ENCODE measurements at regions not wholly inside any gene's neighbourhood (a gene's known extent, or its start where the extent isn't known, plus 50 kb on each side); places are given as distances from the start of the nearest gene placed in this dataset.

GRCh38 chr17:71966459-71967313, 154.1 kb upstream of the SOX9 start:
- no peak for DNase-seq

- no peak for DNase-seq
Measured at GRCh38 chr17:71969500-71969899, 151.3 kb upstream of the SOX9 start.

DNA sequence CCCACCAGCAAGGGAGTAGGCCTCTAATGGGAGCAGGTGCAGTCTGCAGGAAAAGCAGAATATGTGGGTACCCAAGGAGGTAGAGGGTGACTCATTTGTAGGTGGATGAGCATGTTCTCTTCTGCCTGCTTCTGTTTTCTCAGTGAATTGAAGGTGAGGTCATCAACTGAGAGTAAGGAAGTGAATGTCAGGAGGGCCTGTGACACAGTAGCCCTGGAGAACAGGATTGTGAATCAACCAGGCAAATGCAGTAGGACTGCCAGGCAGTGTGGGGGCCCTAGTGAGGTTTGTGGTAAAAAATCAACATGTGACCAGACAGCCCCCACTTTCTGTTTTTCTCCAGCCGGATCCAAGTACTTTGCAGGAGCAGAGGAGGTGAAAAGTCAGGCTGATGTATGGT, 150.5 kb upstream of the SOX9 start:
- DNase-seq: no peak

DNA sequence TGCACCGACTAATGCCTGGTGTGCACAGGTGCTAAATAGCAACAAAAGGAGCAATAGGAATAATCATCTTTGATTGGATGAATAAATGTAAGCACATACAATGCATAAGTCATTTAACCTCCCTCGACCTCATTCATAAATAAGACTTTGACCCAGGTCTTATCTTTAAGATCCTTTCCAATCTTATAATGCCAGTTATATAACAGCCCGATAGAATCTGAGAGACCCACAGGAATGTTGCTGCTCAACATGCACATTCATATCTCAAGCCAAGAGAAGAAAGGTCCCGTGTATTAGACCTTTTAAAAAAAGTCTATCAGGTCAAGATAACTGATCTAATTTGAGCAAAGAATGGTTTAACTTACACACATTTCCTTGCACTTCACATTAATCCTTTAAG, 146.8 kb upstream of the SOX9 start:
- no peak for DNase-seq

DNA sequence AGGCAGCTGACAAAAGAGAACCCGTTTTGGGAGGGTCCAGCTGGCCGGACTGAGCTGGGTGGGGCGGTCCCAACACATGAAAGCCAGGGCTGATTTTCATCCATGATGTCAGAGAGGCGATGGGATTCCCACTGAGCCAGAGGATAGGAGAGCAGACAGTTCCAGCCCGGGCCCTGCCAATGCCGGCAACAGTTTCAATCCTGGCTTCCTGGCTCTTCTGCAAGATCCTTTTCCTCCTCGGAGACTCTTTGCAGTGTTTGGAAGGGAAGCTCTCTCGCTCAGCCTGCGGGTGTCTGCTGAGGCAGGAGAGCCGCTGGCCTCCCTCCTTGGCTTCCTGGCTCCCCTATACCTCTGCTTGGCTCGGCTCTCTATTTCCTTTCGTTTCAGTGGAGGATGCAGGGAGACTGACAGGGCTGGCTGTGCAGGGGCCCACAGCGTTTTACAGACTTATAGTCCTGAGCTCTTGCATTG, 145.5 kb upstream of the SOX9 start:
- DNase-seq: no peak

DNA sequence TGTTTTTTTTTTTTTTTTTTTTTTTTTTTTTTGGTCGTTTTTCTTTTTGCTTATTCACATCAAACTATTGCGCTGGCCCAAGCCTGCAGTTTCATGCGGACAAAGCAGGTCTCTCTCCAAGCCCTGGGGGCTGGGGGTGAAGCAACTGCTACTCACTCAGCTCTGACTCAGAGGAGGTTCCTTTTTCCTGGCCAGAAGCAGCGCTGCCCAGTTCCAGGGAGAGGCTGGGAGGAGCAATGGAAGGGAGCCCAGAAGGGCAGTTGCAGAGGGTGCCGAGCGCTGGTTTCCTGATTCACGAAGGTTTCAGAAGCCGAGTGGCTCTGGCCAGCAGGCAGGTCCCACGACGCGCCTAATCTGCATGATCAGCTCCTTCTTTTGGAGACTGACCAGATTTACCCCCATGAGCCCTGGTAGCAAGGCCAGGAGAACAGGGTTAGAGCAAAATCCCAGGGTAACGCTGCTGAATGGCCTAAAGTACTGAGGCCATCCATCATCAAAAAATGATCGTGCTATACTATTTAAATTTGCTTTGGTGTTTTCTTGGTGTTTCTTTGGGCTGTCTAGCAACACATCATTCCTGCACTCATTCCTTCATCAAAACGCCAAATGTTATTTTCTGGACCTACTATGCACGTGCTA, 144.7 kb upstream of the SOX9 start:
- DNase-seq: no peak

DNA sequence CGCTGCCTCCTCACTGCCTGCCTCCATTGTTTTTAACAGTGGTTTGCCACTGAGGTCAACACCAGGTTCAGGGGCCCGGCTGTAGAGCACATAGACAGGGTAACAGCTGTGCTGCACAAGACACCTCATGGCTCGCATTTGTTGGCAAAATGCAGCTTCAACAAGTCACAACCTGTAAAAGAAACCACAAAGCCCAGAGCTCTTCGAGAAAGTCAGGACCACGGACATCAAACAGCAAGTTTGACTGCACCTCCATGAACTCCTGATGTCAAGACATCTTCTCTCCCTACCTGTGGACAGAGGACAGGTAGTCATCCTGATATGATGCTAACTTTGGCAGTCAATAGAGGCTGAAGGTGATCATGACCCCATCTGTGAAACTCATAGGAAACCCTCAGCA, 142.4 kb upstream of the SOX9 start:
- no peak for DNase-seq

DNA sequence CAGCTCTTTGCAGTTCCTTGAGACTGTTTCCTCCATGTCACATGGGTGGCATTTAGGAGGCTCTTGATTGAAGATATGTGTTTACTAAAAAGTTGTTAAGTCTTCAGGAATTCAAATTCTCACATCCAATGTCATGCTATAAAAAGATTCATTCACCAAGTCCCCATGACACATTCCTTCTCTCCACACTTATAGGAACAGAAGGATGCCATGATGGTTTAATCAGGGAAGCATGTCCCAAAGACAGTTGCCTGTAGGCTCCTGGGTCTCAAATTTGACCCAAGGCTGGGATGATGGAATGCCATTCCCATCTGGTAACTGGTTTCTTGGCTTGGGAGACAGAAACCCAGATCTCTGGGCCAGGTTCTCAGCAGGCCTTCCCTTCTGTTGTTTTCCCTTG, 140.6 kb upstream of the SOX9 start:
- no peak for DNase-seq

- no peak for DNase-seq
Measured at GRCh38 chr17:71983828-71984227, 137.0 kb upstream of the SOX9 start.

GRCh38 chr17:71985111-71986039, 135.4 kb upstream of the SOX9 start:
- DNase-seq: no peak

DNA sequence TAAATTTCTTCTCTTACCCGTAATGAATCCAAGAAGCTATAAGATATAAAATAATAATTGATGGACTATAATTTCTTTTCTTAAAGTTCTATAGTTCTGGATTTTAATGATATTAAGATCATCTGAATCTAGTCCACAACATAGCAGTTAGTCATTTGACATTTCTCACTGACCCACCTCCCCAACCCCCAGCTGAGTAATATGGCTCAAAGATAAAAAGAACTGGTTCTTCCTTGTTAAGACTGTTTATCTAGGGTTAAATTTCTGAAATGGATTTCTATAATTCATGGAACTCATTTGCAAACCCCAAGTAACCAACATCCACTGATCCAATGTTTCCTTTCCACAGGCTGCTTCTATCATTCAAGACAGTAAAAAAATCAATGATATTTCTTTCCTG, 133.9 kb upstream of the SOX9 start:
- DNase-seq: no peak

- no peak for DNase-seq
Measured at GRCh38 chr17:71987634-71988033, 133.2 kb upstream of the SOX9 start.

DNA sequence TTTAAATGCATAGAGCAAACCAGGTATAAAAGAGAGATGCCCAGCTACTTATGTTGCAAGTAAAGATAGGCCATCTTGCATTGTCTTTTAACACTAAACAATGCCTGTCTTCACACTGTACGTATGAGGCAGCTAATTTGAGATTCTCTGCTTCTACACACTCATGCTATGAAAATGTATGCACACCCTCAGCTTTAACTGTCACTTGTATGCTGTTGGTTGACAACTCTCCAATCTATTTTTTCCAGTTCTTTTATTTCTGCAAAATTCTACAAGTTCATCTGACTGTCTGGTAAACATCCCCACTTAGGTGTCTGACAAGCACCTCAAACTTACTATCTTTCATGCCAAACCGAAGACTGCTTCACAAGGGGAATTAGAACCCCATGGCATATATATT, 131.7 kb upstream of the SOX9 start:
- DNase-seq: no peak

GRCh38 chr17:71993363-71993762, 127.5 kb upstream of the SOX9 start:
- DNase-seq: no peak

- DNase-seq: no peak
Measured at GRCh38 chr17:71995590-71995989, 125.2 kb upstream of the SOX9 start.

DNA sequence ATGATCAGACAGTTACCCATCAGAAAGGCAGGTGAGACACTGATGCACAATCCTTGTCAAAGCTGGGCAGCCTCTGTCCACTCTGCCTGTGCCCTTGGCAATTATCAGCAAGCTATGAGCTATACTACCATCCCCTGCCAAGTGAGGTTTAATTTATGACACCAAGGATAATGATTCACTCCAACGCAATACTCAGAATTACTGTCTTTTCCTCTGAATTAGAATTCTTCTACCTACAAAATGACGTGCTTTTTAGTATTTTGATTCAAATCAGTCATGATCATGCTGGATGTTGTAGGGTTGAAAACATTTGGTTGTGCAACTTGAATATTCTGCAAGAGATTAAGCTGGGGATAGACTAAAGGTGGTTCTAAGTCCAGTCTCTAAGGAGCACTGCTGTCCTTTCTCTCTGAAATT, 116.8 kb upstream of the SOX9 start:
- DNase-seq: no peak

GRCh38 chr17:72004611-72005331, 116.0 kb upstream of the SOX9 start:
- DNase-seq: no peak

GRCh38 chr17:72005332-72006163, 115.3 kb upstream of the SOX9 start:
- DNase-seq: no peak

DNA sequence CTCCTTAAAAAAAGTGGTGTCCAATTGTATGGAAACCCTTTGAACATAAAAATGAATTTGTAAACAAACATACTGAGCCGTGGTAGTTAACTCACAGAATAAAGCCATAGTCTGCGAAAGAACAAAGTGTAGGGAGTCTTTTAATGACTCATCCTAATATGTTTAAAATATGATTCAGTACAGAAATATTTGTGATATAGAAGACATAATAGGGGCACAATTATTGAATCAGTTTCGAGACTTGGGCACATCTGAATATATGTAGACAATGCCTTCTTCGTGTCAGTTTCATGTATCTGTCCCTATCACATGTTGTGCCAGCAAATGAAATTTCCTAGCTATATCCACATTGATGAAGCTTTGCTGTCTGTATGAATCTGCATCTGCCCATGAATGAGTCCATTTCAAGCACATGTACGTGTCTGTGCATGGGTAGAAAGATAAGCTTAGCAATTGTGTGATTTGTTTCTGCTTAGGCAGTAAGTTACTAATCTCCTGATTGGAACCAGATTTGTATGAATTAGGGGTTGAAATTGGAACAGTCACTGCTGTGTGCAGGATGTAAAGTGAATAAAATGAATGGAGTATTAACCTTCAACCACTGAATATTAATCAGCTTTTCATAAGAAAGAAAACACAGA, 112.5 kb upstream of the SOX9 start:
- no peak for DNase-seq

DNA sequence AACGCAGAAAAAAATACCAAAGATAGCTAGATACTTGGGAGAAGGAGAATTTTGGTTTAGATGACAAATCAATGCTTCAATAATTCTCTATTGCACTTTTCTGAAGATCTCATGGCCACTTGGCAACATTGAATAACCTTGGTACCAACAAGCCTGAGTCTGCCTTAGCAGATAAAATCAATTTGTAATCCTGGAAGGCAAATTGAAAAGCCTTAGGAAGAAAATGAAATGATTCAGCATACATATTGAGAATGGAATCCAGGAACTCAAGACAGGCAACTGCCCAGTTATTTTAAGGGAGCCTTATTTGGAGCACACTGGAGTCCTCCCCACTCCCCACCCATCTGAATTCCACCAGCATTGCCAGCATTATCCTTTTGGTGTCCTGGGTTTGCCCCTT, 109.3 kb upstream of the SOX9 start:
- no peak for DNase-seq

- DNase-seq: no peak
Measured at GRCh38 chr17:72021417-72022041, 99.3 kb upstream of the SOX9 start.

Measured in CD4-positive, alpha-beta T cell treated with Interleukin-4 for 4 hours (primary cell).